Brain microvascular endothelial cell (primary cell): ENCODE measurements at regions not wholly inside any gene's neighbourhood (a gene's known extent, or its start where the extent isn't known, plus 50 kb on each side); places are given as distances from the start of the nearest gene placed in this dataset.

Experiments used
- DNase-seq: peaks from one replicate; pipeline ENCODE4 v3.0.0-alpha.2; 2020
- H3K27ac ChIP-seq: fragments of 250-450 bp; sonication (Bioruptor Pico); 2 replicates; pipeline ENCODE4 v1.5.1; 2020; ENCODE audit warnings: mild to moderate bottlenecking, moderate library complexity
- H3K27me3 ChIP-seq: fragments of 250-450 bp; sonication (Bioruptor Pico); replicated peaks from 2 replicates; pipeline ENCODE4 v1.5.1; 2020; ENCODE audit warnings: mild to moderate bottlenecking
- H3K36me3 ChIP-seq: fragments of 250-450 bp; sonication (Bioruptor Pico); replicated peaks from 2 replicates; pipeline ENCODE4 v1.5.1; 2020; ENCODE audit warnings: mild to moderate bottlenecking
- H3K4me3 ChIP-seq: 2 replicates; pipeline ENCODE4 v1.5.1; 2011; ENCODE audit warnings: low read depth, mild to moderate bottlenecking, control low read depth, low read length, moderate library complexity
- CTCF ChIP-seq: IDR thresholded peaks from 2 replicates; pipeline ENCODE4 v1.5.1; 2011; ENCODE audit warnings: low read depth, mild to moderate bottlenecking, moderate library complexity, low read length, control low read depth, inconsistent platforms; ENCODE audit errors: missing control alignments
- in situ Hi-C: cut with HindIII; loops from 2 replicates; pipeline ENCODE4 v1.10.0; 2017; ENCODE audit warnings: low sequenced_read_pairs, low pct_ligation_motif_present

GRCh38 chr10:130807721-130808120 lies 503.8 kb downstream of the TCERG1L start:
- Histone ChIP-seq H3K27ac (no peak overlapping the region), H3K27me3 (no peaks in the 10 kb centered on the region), H3K36me3 (no peaks in the 10 kb centered on the region), H3K4me3 (no peak overlapping the region)
- no peak for DNase-seq
- in situ Hi-C loops = no loop called here
- TF ChIP-seq CTCF = no peak

DNA sequence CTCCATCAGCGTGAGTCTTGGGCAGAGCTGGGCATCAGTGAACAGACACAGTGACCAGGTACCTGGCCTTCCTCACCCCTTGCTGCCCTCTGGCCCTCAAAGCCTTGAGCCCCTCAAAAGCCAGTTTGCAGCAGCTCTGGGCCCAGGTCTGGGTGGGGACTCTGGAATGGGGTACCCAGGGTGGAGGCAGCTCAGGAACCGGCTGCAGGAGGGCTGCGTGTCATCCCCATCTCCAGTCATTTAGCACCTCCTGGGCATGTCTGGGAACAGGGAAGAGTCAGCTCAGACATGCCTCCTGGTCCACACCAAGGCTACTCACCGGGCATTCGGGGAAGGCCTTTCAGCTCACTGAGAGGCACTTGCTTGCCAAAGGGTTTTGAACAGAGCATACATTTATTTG lies 503.3 kb downstream of the TCERG1L start:
- DNase-seq = no peak
- Histone ChIP-seq H3K27ac (no peak overlapping the region), H3K36me3 (no peaks in the 10 kb centered on the region), H3K27me3 (no peaks in the 10 kb centered on the region), H3K4me3 (no peak overlapping the region)
- in situ Hi-C loops = no loop called here
- no peak for TF ChIP-seq CTCF

DNA sequence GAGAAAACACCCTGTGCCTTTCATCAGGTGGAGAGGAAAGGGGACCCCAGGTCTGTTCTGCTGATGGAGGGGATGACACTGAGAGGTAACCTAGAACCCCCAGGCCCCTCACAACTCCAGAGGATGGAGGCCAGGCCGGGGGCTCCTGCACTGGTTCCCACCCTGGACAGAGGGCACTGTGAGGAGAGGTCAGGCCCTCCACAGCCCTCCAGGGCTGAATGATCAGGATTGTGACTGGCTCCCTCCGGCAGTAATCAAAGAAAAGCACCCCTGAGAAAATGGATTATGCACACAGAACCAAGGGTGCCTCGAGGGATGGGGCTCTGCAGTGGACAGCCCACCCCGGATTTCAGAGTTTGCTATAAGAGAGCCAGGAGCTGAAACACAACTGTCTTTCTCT lies 502.8 kb downstream of the TCERG1L start:
- in situ Hi-C loops = no loop called here
- DNase-seq = no peak
- Histone ChIP-seq H3K36me3 (no peaks in the 10 kb centered on the region), H3K4me3 (no peak overlapping the region), H3K27me3 (no peaks in the 10 kb centered on the region), H3K27ac (no peak overlapping the region)
- TF ChIP-seq CTCF = no peak

DNA sequence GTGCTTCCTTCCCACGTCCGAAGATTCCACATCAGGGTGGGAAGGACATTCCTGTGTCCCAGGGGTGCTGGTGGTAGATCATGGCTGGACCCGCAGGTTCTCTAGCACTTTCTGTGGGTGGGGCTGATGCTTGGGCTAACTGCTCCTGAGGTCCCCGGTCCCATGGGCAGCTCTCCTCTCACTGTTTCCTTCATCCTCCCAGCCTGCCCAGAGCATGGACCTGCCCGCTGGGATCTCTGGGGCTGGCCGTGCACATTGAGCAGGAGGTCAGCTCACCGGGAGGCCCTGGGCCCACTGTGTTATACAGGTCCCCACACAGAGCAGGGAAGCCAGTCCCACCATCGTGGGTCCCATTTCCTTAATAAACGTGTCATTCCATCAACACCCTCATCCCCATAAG lies 502.3 kb downstream of the TCERG1L start:
- Histone ChIP-seq H3K27me3 (no peaks in the 10 kb centered on the region), H3K36me3 (no peaks in the 10 kb centered on the region), H3K4me3 (no peak overlapping the region), H3K27ac (no peak overlapping the region)
- no peak for DNase-seq
- in situ Hi-C loops = no loop called here
- TF ChIP-seq CTCF = no peak

- no peak for DNase-seq
- Histone ChIP-seq H3K27me3 (no peaks in the 10 kb centered on the region), H3K36me3 (no peaks in the 10 kb centered on the region), H3K4me3 (no peak overlapping the region), H3K27ac (no peak overlapping the region)
- no peak for TF ChIP-seq CTCF
- in situ Hi-C loops = no loop called here
Observed at GRCh38 chr10:130809761-130810515, 501.6 kb downstream of the TCERG1L start.

DNA sequence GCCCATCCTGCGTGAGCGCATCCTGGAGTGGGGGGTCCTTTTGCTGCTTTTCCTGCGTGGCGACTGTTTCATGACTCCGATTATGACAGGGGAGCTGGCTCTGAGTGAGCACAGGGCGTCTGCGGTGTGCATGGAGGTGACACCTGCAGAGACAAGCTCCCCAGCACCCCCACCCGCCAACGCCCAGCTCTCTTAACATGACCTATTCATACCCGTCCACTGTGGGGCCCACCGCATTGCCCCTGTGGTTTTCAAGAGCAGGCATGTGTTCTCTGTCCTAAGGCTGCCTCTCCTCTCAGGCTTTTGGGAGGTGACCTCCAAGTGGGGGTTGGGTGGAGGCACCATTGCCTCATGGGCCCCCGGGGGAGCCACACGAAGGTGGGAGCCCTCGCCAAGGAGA lies 500.7 kb downstream of the TCERG1L start:
- no peak overlapping the region for H3K4me3 ChIP-seq
- in situ Hi-C loops = no loop called here
- H3K27ac ChIP-seq = no peak overlapping the region
- no peaks in the 10 kb centered on the region for H3K27me3 ChIP-seq
- no peak for TF ChIP-seq CTCF
- no peak for DNase-seq
- H3K36me3 ChIP-seq = no peaks in the 10 kb centered on the region
